Endodermal cell (in vitro differentiated cells): ENCODE measurements at regions not wholly inside any gene's neighbourhood (a gene's known extent, or its start where the extent isn't known, plus 50 kb on each side); places are given as distances from the start of the nearest gene placed in this dataset.

ENCODE experiments used
- DNase-seq: peaks from one replicate; pipeline ENCODE4 v3.0.0-alpha.2; 2017
- H3K27ac ChIP-seq: 2 replicates; pipeline ENCODE4 v1.5.1; 2013; ENCODE audit warnings: mild to moderate bottlenecking, low read depth, low read length, moderate library complexity
- H3K27me3 ChIP-seq: 2 replicates; pipeline ENCODE4 v1.6.1; 2013; ENCODE audit warnings: mild to moderate bottlenecking, low read length, moderate library complexity; ENCODE audit not compliant: insufficient read depth, control insufficient read depth, poor library complexity, severe bottlenecking
- H3K36me3 ChIP-seq: 2 replicates; pipeline ENCODE4 v1.7.0; 2013; ENCODE audit warnings: mild to moderate bottlenecking, low read length, moderate library complexity; ENCODE audit not compliant: control insufficient read depth, insufficient read depth
- H3K4me1 ChIP-seq: one replicate; pipeline ENCODE4 v1.7.0; 2013; ENCODE audit warnings: low read length; ENCODE audit not compliant: control insufficient read depth, insufficient read depth
- H3K4me3 ChIP-seq: 2 replicates; pipeline ENCODE4 v1.5.1; 2013; ENCODE audit warnings: mild to moderate bottlenecking, low read length, moderate library complexity
- H3K9ac ChIP-seq: 2 replicates; pipeline ENCODE4 v1.6.1; 2013; ENCODE audit warnings: mild to moderate bottlenecking, low read length, moderate library complexity; ENCODE audit not compliant: poor library complexity, severe bottlenecking; ENCODE audit errors: extremely low read depth
- H3K9me3 ChIP-seq: 2 replicates; pipeline ENCODE4 v1.6.1; 2013; ENCODE audit warnings: mild to moderate bottlenecking, low read length, moderate library complexity; ENCODE audit not compliant: control insufficient read depth
- H3K27ac Mint-ChIP-seq: 2 replicates; pipeline ENCODE4 v1.8.0; 2020; ENCODE audit warnings: mixed read lengths
- H3K27me3 Mint-ChIP-seq: 2 replicates; pipeline ENCODE4 v1.8.0; 2021; ENCODE audit warnings: mild to moderate bottlenecking, mixed read lengths; ENCODE audit not compliant: insufficient read depth
- H3K36me3 Mint-ChIP-seq: 2 replicates; pipeline ENCODE4 v1.8.0; 2020; ENCODE audit warnings: low read depth, mixed read lengths
- H3K4me1 Mint-ChIP-seq: 2 replicates; pipeline ENCODE4 v1.8.0; 2020; ENCODE audit warnings: mixed read lengths
- H3K4me3 Mint-ChIP-seq: 2 replicates; pipeline ENCODE4 v1.8.0; 2020; ENCODE audit warnings: mild to moderate bottlenecking, moderate library complexity, mixed read lengths
- H3K9me3 Mint-ChIP-seq: 2 replicates; pipeline ENCODE4 v1.8.0; 2020; ENCODE audit warnings: mild to moderate bottlenecking, mixed read lengths
- CTCF ChIP-seq: fragments of 200-600 bp; sonication (generic); conservative IDR thresholded peaks from 2 replicates; pipeline ENCODE4 v1.5.0; 2021; ENCODE audit warnings: antibody characterized with exemption, mild to moderate bottlenecking
- WGBS, 2 experiments: methylation state at CpG; one replicate each; pipeline versions ENCODE4 v1.1.5 to v1.1.7; 2013; ENCODE audit warnings: missing lambda C conversion rate in 2 of 2, mixed read lengths in 1 of 2; ENCODE audit not compliant: insufficient coverage in 1 of 2, insufficient read length in 1 of 2; 5-methylcytosine and 5-hydroxymethylcytosine counted together

GRCh38 chr19:23993440-23993839, 78.8 kb downstream of the ZNF726 start:
- Mint-ChIP-seq H3K27me3 (no peaks in the 10 kb centered on the region), H3K4me3 (no peak overlapping the region), H3K9me3 (peaks cover 73% of the 10 kb centered on the region), H3K27ac (no peak overlapping the region), H3K36me3 (no peaks in the 10 kb centered on the region), H3K4me1 (no peaks in the 10 kb centered on the region)
- Histone ChIP-seq H3K4me1 (no peaks in the 10 kb centered on the region), H3K4me3 (no peak overlapping the region), H3K36me3 (no peaks in the 10 kb centered on the region), H3K9me3 (peaks cover 68% of the 10 kb centered on the region), H3K27ac (no peak overlapping the region), H3K9ac (no peak overlapping the region), H3K27me3 (no peaks in the 10 kb centered on the region)
- WGBS, 2 experiments, result 33 to 74% methylated on average over 1 to 2 of the region's 2 CpGs
- no peak for TF ChIP-seq CTCF
- no peak for DNase-seq

- no peak overlapping the region for H3K27ac Mint-ChIP-seq
- DNase-seq, result peak; percentile 66
Observed at GRCh38 chr19:23996549-23996948, 81.9 kb downstream of the ZNF726 start.

GRCh38 chr19:23998568-23998967, 83.9 kb downstream of the ZNF726 start:
- no peaks in the 10 kb centered on the region for H3K27me3 Mint-ChIP-seq
- Histone ChIP-seq H3K27me3 (no peaks in the 10 kb centered on the region), H3K36me3 (no peaks in the 10 kb centered on the region), H3K9me3 (peaks cover 58% of the 10 kb centered on the region), H3K4me3 (no peak overlapping the region), H3K4me1 (no peaks in the 10 kb centered on the region), H3K9ac (no peak overlapping the region), H3K27ac (no peak overlapping the region)
- peaks cover 90% of the 10 kb centered on the region for H3K9me3 Mint-ChIP-seq
- 52 to 72% methylated on average over 2 of the region's 2 CpGs for WGBS, 2 experiments
- no peak overlapping the region for H3K4me3 Mint-ChIP-seq
- DNase-seq, result no peak
- H3K36me3 Mint-ChIP-seq, result peaks cover 3% of the 10 kb centered on the region
- H3K4me1 Mint-ChIP-seq, result no peaks in the 10 kb centered on the region
- TF ChIP-seq CTCF, result no peak
- H3K27ac Mint-ChIP-seq, result no peak overlapping the region

More at GRCh38 chr19:23996549-23996948, 81.9 kb downstream of the ZNF726 start:
- Histone ChIP-seq H3K4me3 (no peak overlapping the region), H3K4me1 (no peaks in the 10 kb centered on the region), H3K27me3 (no peaks in the 10 kb centered on the region), H3K27ac (no peak overlapping the region), H3K36me3 (no peaks in the 10 kb centered on the region), H3K9ac (no peak overlapping the region), H3K9me3 (peaks cover 65% of the 10 kb centered on the region)
- Mint-ChIP-seq H3K36me3 (peaks cover 3% of the 10 kb centered on the region), H3K4me1 (no peaks in the 10 kb centered on the region), H3K27me3 (no peaks in the 10 kb centered on the region), H3K4me3 (no peak overlapping the region), H3K9me3 (peaks cover 90% of the 10 kb centered on the region)
- TF ChIP-seq CTCF, result peak; percentile 64
- WGBS, 2 experiments, result 40 to 60% methylated on average over 4 to 7 of the region's 7 CpGs
